ENCODE measurements at regions not wholly inside any gene's neighbourhood (a gene's known extent, or its start where the extent isn't known, plus 50 kb on each side); places are given as distances from the start of the nearest gene placed in this dataset.
A peak's percentile ranks its signal among the peaks of the same experiment; 100 is the strongest.

- no peak for DNase-seq
These were observed 146.9 kb downstream of the TFEC start for GRCh38 chr7:115883629-115884028.

DNA sequence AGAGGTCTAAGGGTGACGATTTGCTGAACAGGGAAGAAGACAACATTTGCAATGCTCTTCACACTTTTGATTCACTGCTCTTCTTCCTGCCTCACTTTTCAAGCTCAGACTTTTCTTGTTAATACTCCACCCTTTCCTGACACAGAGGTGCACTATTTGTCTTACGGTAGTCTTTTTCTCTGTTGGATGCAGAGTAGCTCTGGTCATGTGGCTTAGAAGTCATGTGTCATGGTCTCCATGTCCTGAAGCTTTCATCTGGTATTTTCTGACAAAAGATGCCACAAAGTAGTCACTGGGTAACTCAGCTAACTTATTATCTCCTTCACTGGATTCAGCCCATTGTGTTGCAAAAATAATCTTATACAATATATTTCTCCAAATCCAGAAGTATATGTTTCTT lies 149.1 kb downstream of the TFEC start:
- DNase-seq, result no peak

- no peak for DNase-seq
These were observed 151.4 kb downstream of the TFEC start for GRCh38 chr7:115879171-115879570.

DNA sequence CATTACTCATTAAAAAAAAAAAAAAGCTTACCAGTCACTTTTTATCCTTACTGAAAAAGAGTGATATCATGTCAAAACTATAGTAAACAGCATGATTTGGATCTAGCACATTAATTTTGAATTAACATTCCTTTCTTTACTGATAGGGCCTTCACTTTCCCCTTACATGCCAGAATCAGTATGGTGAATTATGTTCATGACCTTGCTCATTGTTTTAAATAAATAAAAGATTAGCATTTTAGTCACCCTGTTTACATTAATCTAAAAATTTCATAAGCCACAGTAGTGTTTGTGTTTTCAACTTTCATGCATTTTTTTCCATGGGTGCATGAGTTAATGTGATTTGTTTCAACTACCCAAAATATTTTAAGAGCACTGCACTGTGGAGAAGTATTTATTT lies 160.8 kb downstream of the TFEC start:
- DNase-seq, result no peak

DNA sequence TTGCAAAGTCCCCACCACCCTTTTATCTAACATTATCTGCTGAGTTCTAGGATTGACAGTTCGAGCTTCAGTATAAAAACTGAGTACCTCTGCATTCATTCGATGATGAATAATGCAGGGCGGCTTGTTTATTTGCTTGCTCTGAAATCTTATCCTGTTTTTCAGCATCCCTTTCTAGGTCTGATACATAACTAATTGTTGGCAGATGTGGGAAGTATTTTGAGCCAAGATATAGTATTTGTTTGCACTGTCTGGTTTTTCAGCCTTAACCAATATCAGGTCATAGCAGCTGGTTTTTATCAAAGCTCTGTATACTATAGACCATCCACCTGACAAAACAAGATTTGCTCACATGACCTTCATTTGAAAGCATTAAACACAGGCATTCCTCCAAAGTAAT lies 161.4 kb downstream of the TFEC start:
- DNase-seq, result peak; percentile 45

GRCh38 chr7:115868369-115868768 lies 162.2 kb downstream of the TFEC start:
- no peak for DNase-seq

- DNase-seq, result no peak
These were observed 166.5 kb downstream of the TFEC start for GRCh38 chr7:115864082-115864481.

DNA sequence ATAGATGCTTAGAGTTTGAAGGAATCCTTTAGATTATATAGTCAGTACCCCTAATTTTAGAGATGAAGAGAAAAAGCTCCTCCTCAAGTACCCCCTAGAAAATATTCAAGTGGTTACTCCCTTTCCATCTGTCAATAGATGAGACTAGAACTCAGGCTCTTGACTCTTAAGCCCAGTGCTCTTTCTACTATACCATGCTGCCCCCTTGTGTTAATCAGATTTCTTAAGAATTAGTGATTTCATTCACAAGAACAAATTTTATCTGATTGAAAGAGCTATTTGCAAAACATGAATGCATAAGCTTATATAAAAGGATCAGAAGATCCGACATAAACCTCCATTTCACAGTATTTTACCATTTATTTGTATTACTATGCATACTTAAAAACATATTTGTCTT lies 179.3 kb downstream of the TFEC start:
- DNase-seq, result peak; percentile 56

DNA sequence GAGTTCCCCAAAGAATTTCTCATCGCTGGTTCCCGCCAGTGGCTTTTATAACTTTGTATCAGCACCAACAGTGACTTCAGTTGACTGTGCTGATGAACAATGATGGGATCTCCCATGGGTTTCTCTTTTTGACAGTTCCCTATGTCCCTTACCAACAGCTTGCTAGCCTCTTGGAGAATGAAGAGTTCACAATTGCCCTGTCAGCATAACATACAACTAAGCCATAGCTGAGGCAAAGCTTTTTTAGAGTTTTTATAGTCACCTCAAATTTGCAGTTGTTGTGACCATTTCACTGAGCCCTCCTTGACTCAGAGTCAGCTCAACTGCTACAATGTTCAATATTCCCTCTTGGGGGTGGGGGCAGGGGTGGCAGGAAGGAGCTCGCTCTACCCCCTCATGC lies 179.8 kb downstream of the TFEC start:
- DNase-seq, result no peak

DNA sequence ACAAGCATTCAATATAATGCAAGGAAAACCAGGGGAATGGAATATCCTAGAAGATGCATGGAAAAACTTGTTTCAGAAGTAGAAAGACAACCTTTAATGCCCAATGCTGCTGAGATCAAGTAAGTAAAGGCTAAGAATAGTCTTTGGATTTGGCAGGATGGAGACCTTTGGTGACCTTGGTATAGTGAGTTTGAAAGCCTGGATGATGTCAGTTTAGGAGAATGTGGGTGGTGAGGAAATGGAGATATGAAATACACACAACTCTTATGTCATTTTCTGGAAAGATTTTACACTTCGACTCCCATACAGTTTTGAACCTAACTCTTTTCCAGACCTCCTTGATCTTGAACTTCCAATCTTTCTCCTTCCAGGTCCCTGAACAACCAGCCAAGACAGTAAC lies 185.7 kb downstream of the TFEC start:
- no peak for DNase-seq

GRCh38 chr7:115840702-115841101 lies 189.9 kb downstream of the TFEC start:
- DNase-seq, result no peak

DNA sequence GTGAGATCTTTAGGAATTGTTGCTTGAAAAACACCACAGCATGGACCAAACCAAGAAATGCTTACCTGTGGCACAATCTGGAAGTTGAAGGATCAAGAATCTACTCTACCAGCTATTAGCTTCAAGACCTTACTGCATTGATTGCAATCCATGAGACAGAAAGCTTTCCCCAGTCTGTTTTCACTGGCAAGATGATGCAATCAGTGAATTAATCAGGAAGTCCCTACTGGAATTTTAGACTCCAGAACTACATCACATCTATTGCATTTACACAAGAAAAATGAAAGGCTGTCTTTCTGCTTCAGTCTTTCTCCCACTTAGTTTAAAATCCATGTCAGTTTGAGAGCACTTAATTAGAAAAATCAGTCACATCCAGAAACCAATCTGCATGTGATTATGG lies 191.7 kb downstream of the TFEC start:
- peak; percentile 67 for DNase-seq

- no peak for DNase-seq
These were observed 199.2 kb downstream of the TFEC start for GRCh38 chr7:115831371-115831770.

- no peak for DNase-seq
These were observed 203.1 kb downstream of the TFEC start for GRCh38 chr7:115827305-115828045.

DNA sequence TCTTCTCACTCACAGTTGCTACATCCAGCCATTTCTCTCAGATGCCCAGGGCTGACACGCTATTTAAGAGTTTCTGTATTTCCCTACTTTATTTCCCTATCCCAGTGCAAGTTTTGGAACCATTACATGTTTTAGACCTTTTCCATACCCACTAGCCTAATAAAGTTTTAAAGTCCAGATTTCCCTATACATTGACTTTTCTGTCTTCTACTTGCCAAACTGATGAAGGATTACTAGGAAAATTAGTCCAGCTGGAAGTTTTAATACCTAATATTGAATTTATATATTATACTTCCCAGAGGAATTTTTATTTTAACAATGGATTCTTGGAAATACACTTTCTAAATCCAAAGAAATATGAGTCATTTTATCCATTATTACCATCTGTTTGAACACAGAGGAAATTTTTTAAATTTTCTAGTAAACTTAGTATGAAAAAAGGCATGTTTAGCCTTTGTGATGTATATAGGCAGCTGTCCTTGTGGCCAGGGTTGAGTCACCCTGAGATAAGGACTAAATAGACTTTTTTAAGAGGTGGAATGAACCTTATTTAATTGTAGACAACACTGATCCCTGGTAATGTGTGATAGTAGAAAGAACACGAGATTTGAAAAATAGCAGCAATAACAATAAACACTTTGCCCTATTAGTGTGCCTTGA lies 205.0 kb downstream of the TFEC start:
- peak; percentile 61 for DNase-seq

- DNase-seq, result peak; percentile 4
These were observed 207.8 kb downstream of the TFEC start for GRCh38 chr7:115822801-115823200.

DNA sequence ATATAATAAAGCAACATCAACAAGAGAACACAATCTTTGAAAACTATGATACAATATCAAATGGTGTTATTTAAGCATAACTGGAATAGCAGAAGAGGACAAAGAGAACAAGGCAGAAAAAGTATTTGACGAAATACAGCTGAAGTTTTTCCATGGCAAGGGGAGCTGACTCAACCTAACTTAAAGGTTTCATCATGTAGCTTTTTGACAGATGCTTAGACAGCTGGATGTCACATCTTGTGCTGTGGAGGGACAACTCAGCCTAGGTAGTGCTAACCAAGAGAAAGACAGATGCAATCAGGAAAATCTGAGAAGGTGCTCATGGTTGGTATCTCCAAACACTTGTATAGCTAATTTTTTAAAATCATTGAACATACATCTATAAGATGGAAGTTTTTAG lies 208.2 kb downstream of the TFEC start:
- DNase-seq, result peak; percentile 13

GRCh38 chr7:115816318-115816974 lies 214.1 kb downstream of the TFEC start:
- DNase-seq, result no peak

GRCh38 chr7:115812794-115813193 lies 217.8 kb downstream of the TFEC start:
- no peak for DNase-seq

DNA sequence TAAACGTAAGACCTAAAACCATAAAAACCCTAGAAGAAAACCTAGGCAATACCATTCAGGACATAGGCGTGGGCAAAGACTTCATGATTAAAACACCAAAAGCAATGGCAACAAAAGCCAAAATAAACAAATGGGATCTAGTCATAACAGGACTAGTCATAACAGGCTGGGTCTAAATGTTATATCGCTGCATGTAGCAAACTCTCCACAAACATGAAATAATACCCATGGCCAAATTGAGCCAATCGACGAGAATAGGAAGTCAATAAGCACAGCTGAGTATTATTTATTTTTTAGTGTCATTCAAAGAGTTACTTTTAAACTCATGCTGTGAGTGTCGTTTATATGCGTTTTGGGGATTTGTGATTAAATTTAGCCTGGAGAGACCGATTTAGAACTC lies 225.1 kb downstream of the TFEC start:
- DNase-seq, result no peak

DNA sequence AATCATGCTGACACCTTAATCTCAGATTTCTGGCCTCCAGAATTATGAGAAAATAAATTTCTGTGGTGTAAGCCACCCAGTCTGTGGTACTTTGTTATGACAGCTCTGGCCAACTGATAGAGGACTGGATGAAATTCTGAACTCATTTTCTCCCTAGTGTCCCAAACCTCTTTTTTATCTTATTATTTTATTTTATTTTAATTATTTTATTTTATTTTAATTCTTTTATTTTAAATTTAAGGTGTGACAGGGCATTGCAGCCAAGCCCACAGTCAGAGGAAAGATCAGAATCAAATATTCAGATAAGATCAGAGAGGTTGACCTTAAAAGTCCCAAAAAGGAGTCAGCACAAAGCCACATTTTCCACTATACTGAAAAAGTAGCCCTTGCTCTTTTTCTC lies 228.1 kb downstream of the TFEC start:
- no peak for DNase-seq

- no peak for DNase-seq
These were observed 231.1 kb downstream of the TFEC start for GRCh38 chr7:115799430-115799829.

GRCh38 chr7:115793958-115794702 lies 236.4 kb downstream of the TFEC start:
- no peak for DNase-seq

All from fibroblast of skin of abdomen (primary cell).